K562 (cell line): ENCODE measurements at regions not wholly inside any gene's neighbourhood (a gene's known extent, or its start where the extent isn't known, plus 50 kb on each side); places are given as distances from the start of the nearest gene placed in this dataset.

Experiments
- ATAC-seq: fragments of 200-7000 bp; cut with Tn5 transposase; 3 replicates; pipeline ENCODE4 v1.9.1; 2020; ENCODE audit warnings: moderate library complexity
- BruUV-seq: library from RNA; stranded (reverse); fragments of 400-500 nt; replicated peaks from 2 replicates; lab custom pipeline; 2021; lab: Mats Ljungman, UMichigan
- CTCF ChIA-PET: fragments of 300-600 bp; formaldehyde crosslinking; extraction: SDS; loops from one replicate; lab custom pipeline; 2021; ENCODE audit warnings: low intra/inter-chr PET ratio; lab: Yijun Ruan, JAX
- POLR2A ChIA-PET: fragments of 300-600, 350-650 bp; sonication (Branson Sonifier 250); formaldehyde crosslinking; extraction: SDS; loops from one replicate; lab custom pipeline; 2021; ENCODE audit warnings: antibody characterized with exemption, inconsistent platforms; lab: Yijun Ruan, JAX
- DNase-seq, 4 experiments: peaks; one replicate each; pipeline versions ENCODE4 v3.0.0 to v3.0.0-alpha.2; 2011 to 2018; ENCODE audit warnings: low spot score in 3 of 4, mixed read lengths in 3 of 4; ENCODE audit errors: extremely low read depth in 1 of 4
- FAIRE-seq: peaks from 2 replicates; lab custom pipeline; 2011; peaks lifted over from hg19 to GRCh38; lab: Jason Lieb, UNC
- H2AFZ ChIP-seq: 2 replicates; pipeline ENCODE4 v1.6.0; 2011; ENCODE audit warnings: low read depth, low read length, control low read depth, inconsistent platforms
- H3K27ac ChIP-seq: fragments of 200-600 bp; 3 replicates; pipeline ENCODE4 v1.8.0; 2011; ENCODE audit warnings: low read depth, mild to moderate bottlenecking, control low read depth, inconsistent platforms, low read length, moderate library complexity, mixed read lengths; ENCODE audit errors: extremely low read depth
- H3K27me3 ChIP-seq, 2 experiments: fragments of 300-600 bp in 1 of 2; 2 replicates in 1 of 2; 3 replicates in 1 of 2; pipeline versions ENCODE4 v1.6.0 to v1.8.0; 2011; ENCODE audit warnings: inconsistent platforms in 2 of 2, low read length in 2 of 2, mild to moderate bottlenecking in 1 of 2, mixed read lengths in 1 of 2, moderate library complexity in 1 of 2; ENCODE audit not compliant: control insufficient read depth in 2 of 2, insufficient read depth in 2 of 2
- H3K36me3 ChIP-seq: fragments of 300-600 bp; 3 replicates; pipeline ENCODE4 v1.8.0; 2011; ENCODE audit warnings: mild to moderate bottlenecking, low read length, inconsistent platforms; ENCODE audit not compliant: control insufficient read depth, insufficient read depth
- H3K4me1 ChIP-seq, 2 experiments: fragments of 200-600 bp in 1 of 2; replicated peaks in 1 of 2; 2 replicates in 1 of 2; 3 replicates in 1 of 2; pipeline versions ENCODE4 v1.5.1 to v1.8.0; 2011; ENCODE audit warnings: inconsistent platforms in 2 of 2, low read length in 2 of 2, mild to moderate bottlenecking in 1 of 2, mixed read lengths in 1 of 2, moderate library complexity in 1 of 2; ENCODE audit not compliant: control insufficient read depth in 2 of 2, insufficient read depth in 2 of 2
- H3K4me2 ChIP-seq: 2 replicates; pipeline ENCODE4 v1.6.1; 2011; ENCODE audit warnings: low read length, control low read depth, inconsistent platforms, mixed read lengths; ENCODE audit not compliant: insufficient read depth
- H3K4me3 ChIP-seq: fragments of 200-600 bp; sonication (generic), shearing (Covaris generic); 2 replicates; pipeline ENCODE4 v1.5.1; 2016; ENCODE audit warnings: control low read depth, inconsistent platforms
- H3K79me2 ChIP-seq: fragments of 200-600 bp; 3 replicates; pipeline ENCODE4 v1.8.0; 2011; ENCODE audit warnings: low read length, inconsistent platforms; ENCODE audit not compliant: control insufficient read depth, insufficient read depth
- H3K9ac ChIP-seq, 2 experiments: 2 replicates each; pipeline versions ENCODE4 v1.6.0 to v1.6.1; 2011; ENCODE audit warnings: low read depth in 2 of 2, low read length in 2 of 2, control low read depth in 1 of 2, inconsistent platforms in 1 of 2, mild to moderate bottlenecking in 1 of 2, mixed read lengths in 1 of 2; ENCODE audit not compliant: insufficient read depth in 1 of 2
- H3K9me1 ChIP-seq: one replicate; pipeline ENCODE4 v1.6.0; 2011; ENCODE audit warnings: inconsistent platforms, mild to moderate bottlenecking, low read length, moderate library complexity; ENCODE audit not compliant: control insufficient read depth, insufficient read depth
- H3K9me3 ChIP-seq: replicated peaks from 2 replicates; pipeline ENCODE4 v1.5.1; 2011; ENCODE audit warnings: low read depth, low read length, inconsistent platforms; ENCODE audit not compliant: control insufficient read depth, insufficient read depth
- H4K20me1 ChIP-seq: replicated peaks from 2 replicates; pipeline ENCODE4 v1.6.1; 2011; ENCODE audit warnings: low read length, inconsistent platforms, mixed read lengths; ENCODE audit not compliant: control insufficient read depth, insufficient read depth
- ASH1L ChIP-seq: fragments of 450-650 bp; IDR thresholded peaks from 2 replicates; pipeline ENCODE4 v1.6.1; 2018; ENCODE audit warnings: borderline replicate concordance, mild to moderate bottlenecking, low read depth; ENCODE audit not compliant: partially characterized antibody
- CCNT2 ChIP-seq: IDR thresholded peaks from 2 replicates; pipeline ENCODE4 v1.6.1; 2011; ENCODE audit warnings: borderline replicate concordance, low read depth, mild to moderate bottlenecking, moderate library complexity, mixed read lengths, low read length; ENCODE audit not compliant: insufficient read length; ENCODE audit errors: extremely low read depth
- KDM2B ChIP-seq: fragments of 250-450 bp; sonication (Bioruptor Pico); IDR thresholded peaks from 2 replicates; pipeline ENCODE4 v1.8.0; 2021; ENCODE audit warnings: mild to moderate bottlenecking, moderate library complexity
- MECOM ChIP-seq: fragments of 250-450 bp; sonication (Bioruptor Pico); IDR thresholded peaks from 2 replicates; pipeline ENCODE4 v1.8.0; 2022; ENCODE audit warnings: inconsistent platforms
- MTA3 ChIP-seq: fragments of 450-650 bp; formaldehyde crosslinking; IDR thresholded peaks from 2 replicates; pipeline ENCODE4 v1.6.1; 2017; ENCODE audit warnings: mild to moderate bottlenecking, borderline replicate concordance
- NFRKB ChIP-seq: fragments of 450-650 bp; IDR thresholded peaks from 2 replicates; pipeline ENCODE4 v1.6.1; 2016; ENCODE audit warnings: low read depth
- PCBP2 ChIP-seq: fragments of 200-400 bp; formaldehyde crosslinking; IDR thresholded peaks from 2 replicates; pipeline ENCODE4 v1.6.1; 2018; ENCODE audit warnings: low read length, low read depth, mild to moderate bottlenecking, moderate library complexity; ENCODE audit not compliant: poor library complexity, severe bottlenecking
- RBM17 ChIP-seq: fragments of 200-400 bp; formaldehyde crosslinking; IDR thresholded peaks from 2 replicates; pipeline ENCODE4 v1.6.1; 2017; ENCODE audit warnings: low read depth, mild to moderate bottlenecking, low read length, borderline replicate concordance
- SRF ChIP-seq, 2 experiments: fragments of 250-450, 450-650 bp in 1 of 2; sonication (Bioruptor Pico) in 1 of 2; sonication (generic) in 1 of 2; formaldehyde crosslinking; IDR thresholded peaks; 2 replicates each; pipeline versions ENCODE4 v1.5.0 to v1.5.1; 2020 to 2022; ENCODE audit warnings: mild to moderate bottlenecking in 1 of 2, missing genetic modification reagents in 1 of 2
- SUPT5H ChIP-seq: fragments of 450-650 bp; IDR thresholded peaks from 2 replicates; pipeline ENCODE4 v1.6.1; 2016
- TCF7 ChIP-seq: sonication (generic); IDR thresholded peaks from 2 replicates; pipeline ENCODE4 v1.6.1; 2016; ENCODE audit warnings: antibody characterized with exemption, borderline replicate concordance
- ZFPM2 ChIP-seq: fragments of 250-450 bp; sonication (Bioruptor Pico); IDR thresholded peaks from 2 replicates; pipeline ENCODE4 v1.5.1; 2022; ENCODE audit warnings: mild to moderate bottlenecking
- WGBS: fragments of 100-300 bp; shearing (Covaris generic); methylation state at CpG from one replicate; pipeline ENCODE4 v1.1.6; 2016; ENCODE audit warnings: low coverage, mixed read lengths; ENCODE audit not compliant: insufficient coverage; ENCODE audit errors: missing lambda C conversion rate; 5-methylcytosine and 5-hydroxymethylcytosine counted together
- in situ Hi-C: fragments of 300-500 bp; cut with MboI; formaldehyde crosslinking; loops from 4 replicates; pipeline ENCODE4 v1.15.0; 2018; ENCODE audit warnings: inconsistent platforms, mixed read lengths
- intact Hi-C: fragments of 100-400 bp; cut with micrococcal nuclease; formaldehyde crosslinking; loops from 2 replicates; pipeline ENCODE4 v1.14.2; 2022

DNA sequence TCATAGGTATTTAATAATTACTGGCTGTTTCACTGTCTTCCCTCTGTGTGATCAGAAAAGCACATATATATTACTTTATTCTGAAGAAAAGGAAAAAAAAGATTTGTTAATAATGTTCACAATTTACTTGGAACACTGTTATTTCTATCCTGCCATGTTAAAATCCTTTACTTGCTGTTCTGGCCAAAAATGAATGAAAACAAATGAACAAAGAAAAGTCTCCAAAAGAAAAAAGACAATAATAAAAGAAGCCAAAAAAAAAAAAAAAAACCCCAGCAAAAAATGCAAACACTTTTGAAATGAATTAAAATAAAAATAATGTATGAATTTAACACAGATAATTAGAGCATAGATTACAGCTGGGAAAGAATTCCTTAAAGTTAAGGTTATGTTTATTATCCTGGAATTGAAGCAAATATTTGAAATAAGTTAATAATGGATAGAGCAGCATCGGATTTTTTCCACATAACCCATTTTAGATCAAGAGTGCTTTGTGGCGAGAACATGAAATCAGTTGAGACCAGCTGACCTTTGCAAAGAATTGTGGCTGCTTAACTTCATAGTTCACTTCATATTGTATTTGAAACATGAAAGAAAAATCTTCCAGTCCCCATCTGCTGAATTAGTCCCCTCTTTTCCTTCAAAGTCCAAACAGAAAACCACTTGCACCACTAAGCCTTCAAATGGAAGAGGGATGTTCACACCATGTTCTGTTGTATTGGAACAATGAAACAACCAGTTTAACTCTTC, 444.8 kb downstream of the ADAMTS20 start:
- in situ Hi-C loops: no loop called here
- ATAC-seq (no peak), FAIRE-seq (no peak)
- no peaks in the 10 kb centered on the region for H3K36me3 ChIP-seq
- no peaks in the 10 kb centered on the region for H4K20me1 ChIP-seq
- ChIA-PET CTCF (no interaction called here), POLR2A (no interaction called here)
- 17% methylated on average over 2 of the region's 2 CpGs for WGBS
- no peak overlapping the region for H3K4me3 ChIP-seq
- H3K9ac ChIP-seq: no peak overlapping the region
- H2AFZ ChIP-seq: no peak overlapping the region
- no peaks in the 10 kb centered on the region for H3K79me2 ChIP-seq
- no peaks in the 10 kb centered on the region; the same call in 1 of the 2 replicates for H3K9me3 ChIP-seq
- no peak for TF ChIP-seq PCBP2
- no peak for TF ChIP-seq SRF (CRISPR knock-in tag; IDR thresholded peaks at IDR 0.05)
- TF ChIP-seq KDM2B (CRISPR knock-in tag): no peak
- TF ChIP-seq MTA3: no peak
- no peak for TF ChIP-seq ASH1L
- TF ChIP-seq SUPT5H: no peak
- no peak for TF ChIP-seq ZFPM2 (CRISPR knock-in tag)
- no peak for TF ChIP-seq NFRKB
- TF ChIP-seq MECOM (CRISPR knock-in tag): no peak
- no peak for TF ChIP-seq CCNT2
- no peak for TF ChIP-seq TCF7
- no peak for TF ChIP-seq RBM17
- TF ChIP-seq, all 486 proteins: peak for 0
- Histone ChIP-seq H3K9me1 (no peaks in the 10 kb centered on the region), H3K4me2 (no peak overlapping the region), H3K27ac (no peak overlapping the region), H3K4me1 (no peaks in the 10 kb centered on the region), H3K27me3 (no peaks in the 10 kb centered on the region)
- intact Hi-C loops: no loop called here
- BruUV-seq: no TSS peak
- DNase-seq: no peak
